ENCODE measurements at regions not wholly inside any gene's neighbourhood (a gene's known extent, or its start where the extent isn't known, plus 50 kb on each side); places are given as distances from the start of the nearest gene placed in this dataset.
"Not testable (repeated sequence)": the region's sequence is repeated elsewhere in the genome, so short reads cannot be mapped to it uniquely, and the experiment has no call there.

DNA sequence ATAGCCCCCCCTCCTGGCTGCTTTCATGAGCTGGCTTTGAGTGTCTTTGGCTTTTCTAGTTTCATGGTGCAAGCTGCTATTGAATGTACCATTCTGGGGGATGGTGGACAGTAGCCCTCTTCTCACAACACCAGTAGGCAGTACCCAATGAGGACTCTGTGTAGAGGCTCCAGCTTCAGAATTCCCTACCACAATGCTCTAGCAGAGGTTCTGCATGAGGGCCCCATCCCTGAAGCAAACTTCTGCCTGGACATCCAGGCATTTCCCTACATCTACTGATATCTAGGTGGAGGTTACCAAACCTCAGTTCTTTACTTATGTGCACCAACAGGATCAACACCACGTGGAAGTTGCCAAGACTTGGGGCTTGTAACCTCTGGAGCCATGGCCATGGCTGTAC is 1742.9 kb downstream of the SI start:
- DNase-seq: no peak

DNA sequence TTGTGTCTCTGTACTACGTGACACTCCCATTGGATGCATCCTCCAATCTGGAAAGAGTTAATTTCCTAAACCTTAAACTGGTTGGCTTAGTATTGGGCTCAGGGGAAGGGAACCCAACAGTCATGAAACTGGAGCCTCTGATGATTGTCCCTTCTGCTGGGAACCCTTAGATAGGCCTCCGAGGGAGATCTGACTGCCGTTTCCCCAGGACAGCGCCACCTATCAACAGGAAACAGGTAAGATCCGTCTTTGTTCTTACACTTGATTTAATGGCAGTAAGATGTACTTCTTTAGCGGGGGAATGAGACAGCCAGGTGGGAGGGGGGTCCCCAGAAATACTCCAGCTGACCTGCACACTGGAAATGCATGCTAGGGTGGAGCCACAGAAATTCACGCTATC is 1749.6 kb downstream of the SI start:
- peak; percentile 47 for DNase-seq

DNA sequence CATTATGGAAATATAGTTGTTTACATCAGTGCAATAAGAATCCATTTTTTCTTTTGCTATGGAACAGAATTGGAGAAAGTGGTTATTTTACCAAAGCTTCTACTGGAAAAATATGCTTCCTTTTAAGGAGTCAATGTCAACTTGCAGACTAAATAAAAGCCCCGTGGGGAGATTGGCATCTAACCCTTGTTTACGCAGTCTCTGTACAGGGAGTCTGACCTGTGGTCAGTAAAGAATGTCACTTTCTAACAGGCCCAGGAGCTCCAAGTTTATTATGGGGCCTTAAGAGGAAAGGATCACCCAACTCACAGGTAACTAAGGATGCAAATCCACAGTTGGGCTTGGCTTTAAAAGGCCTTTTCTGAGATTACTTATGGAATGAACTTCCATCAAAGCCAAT is 1751.2 kb downstream of the SI start:
- DNase-seq: no peak

DNA sequence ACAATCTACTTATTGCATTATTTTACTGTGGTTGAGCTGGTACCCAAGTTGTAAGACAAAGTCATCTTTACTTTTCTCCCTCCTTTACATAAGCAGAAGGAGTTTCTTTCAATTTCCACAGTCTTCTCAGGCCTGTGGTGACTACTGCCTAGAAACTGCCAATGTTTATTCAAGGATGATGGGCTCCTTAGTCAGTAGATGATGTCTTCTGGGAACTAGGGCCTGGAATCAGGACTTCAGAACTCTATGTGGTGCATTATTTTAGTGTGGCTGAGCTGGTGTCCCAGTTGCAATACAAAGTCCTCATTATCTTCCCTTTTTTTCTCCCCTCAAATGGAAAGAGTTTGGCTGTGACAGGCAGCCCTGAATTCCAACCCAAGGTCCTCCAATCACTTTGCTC is 1762.5 kb downstream of the SI start:
- no peak for DNase-seq

DNA sequence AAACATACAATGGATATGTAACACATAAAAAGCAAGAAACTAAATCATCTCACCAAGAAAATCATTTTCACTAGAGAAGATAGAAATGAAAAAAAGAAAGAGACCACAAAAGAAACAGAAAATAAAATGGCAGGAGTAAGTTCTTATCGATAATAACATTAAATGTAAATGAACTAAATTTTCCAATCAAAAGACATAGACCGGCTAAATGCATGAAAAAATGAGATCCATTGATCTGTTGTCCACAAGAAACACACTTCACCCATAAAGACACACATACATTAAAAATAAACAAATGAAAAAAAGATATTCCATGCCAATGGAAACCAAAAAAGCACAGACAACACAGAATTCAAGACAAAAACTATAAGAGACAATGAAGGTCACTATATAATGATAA is 1771.9 kb downstream of the SI start:
- no peak for DNase-seq

DNA sequence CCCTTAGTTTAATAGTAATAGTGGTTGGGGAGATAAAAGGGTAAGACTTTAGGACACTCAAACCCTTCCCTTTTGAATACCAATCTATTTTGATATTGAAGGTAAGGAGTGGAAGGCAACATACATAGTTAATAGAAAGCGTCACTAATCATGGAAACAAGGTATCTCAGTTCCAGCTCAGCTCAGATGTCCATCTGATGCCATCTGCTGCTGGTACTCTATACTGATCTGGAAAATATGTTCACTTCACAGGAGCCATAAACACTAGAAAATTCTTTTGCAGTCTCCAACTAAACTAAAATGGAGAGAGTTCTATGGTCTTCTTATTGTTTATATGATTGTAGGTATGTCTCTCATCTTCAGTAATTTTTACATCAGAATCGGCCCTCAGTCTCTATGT is 1777.1 kb downstream of the OTOL1 start:
- DNase-seq: peak; percentile 15

DNA sequence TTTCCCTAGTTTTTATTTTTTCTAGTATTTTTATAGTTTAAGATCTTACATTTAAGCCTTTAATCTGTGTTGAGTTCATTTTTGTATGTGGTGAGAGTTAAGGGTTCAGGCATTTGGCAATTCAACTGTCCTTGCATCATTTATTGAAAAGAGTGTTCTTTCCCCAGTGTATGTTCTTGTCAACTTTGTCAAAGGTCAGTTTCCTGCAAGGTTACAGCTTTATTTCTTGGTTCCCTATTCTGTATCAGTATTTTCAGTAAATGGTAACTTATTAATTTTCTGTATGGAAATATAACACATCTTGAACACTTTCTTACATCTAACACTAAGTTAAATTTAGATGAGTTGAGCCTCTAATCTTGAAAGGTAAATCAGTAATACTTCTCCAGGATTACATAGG is 1770.1 kb downstream of the OTOL1 start:
- DNase-seq: no peak

DNA sequence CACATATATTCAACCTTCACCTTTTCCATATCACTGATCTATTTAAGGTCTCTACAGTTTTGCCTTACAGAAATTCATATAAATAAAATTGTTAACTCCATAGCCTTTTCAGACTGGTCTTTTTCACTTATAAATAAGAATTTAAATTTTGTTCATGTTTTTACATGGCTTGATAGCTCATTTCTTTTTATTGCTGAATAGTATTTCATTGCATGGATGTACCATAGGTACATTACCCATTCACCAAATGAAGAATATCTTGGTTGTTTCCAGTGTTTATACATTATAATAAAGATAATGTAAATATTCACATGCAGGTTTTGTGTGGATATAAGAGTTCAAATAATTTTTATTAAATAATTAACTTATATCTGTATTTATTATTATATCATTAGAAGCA is 1765.0 kb downstream of the OTOL1 start:
- no peak for DNase-seq

DNA sequence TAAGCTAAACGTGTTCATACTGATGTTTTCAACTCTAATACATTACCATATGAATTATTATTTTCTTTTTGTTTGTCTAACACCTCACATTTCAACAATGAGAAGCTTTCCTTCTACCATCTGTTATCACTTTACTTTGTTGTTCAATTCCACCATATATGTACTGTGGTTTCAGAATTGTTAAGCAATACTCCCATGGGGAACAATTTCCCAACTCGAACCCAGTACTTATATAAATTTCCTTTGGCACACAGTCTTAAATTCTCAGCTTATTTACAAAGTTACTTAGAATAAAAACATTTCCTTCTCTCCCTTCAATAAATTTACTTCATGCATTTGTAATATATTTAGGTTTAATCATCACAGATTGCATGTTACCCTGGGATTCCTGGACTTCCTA is 1764.4 kb downstream of the OTOL1 start:
- no peak for DNase-seq

DNA sequence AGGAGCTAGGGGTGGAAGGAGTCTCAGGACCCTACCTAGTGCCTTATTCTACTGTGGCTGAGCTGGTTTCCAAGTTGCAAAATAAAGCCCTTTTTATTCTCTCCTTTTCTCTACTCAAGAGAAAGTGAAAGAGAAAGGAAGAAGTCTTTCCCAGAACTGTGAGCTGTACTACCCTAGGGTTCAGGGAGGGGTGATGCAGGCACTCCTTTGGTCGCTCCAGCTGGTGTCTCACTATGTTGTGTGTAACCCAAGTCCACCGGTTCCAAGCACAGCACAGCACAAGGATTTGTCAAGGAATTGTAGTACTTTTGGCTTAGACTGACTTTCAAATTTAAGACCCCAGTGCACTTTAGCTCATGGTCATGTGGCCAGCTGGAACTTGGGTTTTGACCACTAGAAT is 1721.7 kb downstream of the OTOL1 start:
- no peak for DNase-seq

DNA sequence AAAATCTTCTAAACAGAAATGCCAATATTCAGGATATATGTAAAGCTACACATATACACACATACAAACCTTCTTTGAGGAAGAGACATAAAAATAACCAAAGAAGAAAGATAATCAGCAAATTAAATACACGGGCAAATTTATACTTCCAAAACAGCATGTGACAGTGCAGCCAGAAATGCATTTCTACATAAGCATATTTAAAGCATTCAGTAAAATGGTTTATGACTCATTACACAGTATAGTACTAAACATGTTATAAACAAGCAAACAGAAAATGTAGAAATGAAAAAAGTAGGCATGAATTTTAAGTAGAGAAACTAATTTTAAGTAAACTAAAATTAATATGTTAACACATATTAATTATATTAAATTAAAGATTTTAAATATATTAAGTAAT is 1717.2 kb downstream of the OTOL1 start:
- no peak for DNase-seq

DNA sequence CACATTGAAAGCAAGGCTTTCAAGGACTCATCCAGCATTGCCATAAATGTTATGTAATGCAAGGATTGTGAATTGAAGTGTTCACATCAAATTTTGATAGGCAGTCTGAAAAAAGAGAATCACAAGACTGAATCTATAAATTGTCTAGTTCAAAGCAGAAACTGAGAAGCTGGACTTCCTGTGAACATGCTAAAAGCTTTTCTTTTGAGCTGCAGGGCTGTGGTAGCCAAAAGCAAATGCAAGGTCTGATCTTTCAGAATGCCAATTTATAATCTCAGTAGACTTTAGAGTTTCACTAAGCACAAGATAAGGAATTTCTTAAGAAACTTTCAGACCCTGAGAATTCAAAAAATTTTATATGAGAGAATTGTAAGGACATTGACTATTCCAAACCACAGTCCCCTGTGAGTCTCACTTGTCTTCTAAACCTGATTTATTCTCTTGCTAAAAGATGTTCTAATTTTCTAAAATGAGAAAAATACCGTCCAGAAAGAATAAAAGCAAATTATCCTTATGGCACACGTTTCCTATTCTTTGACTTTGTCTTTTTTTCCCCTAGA is 1700.3 kb downstream of the OTOL1 start:
- DNase-seq: no peak

DNA sequence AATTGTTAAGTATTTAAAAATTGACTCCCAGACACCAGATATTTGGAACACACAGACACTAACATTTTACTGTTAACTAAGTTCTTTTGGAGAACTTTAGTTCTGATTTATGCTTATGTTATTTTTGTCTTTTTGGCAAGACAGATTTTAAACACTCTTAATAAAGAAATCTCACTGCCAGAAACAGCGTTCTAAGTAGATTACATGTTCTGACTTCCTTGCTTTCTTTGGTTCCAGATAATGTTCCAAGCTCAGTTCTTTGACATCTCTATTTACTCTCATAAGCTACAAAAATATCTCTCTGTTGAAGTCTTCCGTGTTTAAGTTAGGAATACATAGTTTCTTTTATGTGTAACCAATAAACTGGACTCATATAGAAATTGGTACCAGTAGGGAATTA is 1699.6 kb downstream of the OTOL1 start:
- no peak for DNase-seq

DNA sequence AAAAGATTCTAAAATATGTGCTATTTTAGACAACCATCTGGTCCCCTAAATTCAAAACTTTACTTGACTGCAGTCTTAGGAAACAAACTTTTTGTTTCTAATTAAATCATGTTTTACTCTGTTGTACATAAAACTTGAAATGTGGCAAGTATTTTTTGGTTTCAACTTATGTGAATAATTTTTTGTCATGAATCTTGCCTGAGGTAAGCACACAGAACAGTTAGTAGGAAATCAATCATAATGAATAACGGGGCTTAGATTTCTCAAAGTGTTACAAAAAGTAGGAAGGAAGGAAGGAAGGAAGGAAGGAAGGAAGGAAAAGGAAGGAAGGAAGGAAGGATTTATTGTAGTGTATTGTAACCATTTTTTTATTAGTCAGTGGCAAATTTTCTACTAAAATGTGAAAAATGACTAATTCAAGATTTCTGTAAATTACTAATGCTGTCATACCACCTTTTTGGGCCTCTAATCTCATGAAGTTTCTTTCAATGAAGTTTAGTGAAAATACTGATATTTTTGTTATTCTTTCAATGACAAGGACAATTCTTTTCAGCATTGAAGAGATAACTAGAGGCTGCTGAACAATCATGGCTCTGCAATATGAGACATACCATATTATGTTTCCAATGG is 1689.2 kb downstream of the OTOL1 start:
- DNase-seq: no peak

DNA sequence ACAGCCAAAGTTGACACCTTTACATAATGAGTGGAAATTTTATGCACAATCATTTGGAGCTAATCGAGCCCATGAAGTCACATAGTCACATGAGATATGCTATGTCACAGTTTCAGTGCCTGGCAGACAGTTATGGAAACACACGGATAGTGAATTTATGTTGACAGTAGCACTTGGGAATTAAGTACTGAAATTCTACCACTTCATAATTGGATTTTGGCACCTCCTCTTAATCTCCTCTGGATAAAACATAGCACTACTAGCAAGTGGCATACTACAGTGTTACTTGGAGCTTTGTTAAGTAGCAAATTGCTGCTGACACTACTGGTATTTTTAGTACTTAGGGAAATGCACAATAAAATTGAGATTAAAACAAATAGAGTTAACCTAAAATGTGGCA is 1679.4 kb downstream of the OTOL1 start:
- DNase-seq: peak; percentile 85

DNA sequence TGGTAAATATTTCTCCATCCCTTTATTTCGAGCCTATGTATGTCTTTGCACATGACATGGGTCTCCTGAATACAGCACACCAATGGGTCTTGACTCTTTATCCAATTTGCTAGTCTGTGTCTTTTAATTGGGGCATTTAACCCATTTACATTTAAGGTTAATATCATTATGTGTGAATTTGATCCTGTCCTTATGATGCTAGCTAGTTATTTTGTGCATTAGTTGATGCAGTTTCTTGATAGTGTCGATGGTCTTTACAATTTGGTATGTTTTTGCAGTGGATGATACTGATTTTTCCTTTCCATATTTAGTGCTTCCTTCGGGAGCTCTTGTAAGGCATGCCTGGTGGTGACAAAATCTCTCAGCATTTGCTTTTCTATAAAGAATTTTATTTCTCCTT is 1675.9 kb downstream of the OTOL1 start:
- not testable (repeated sequence) for DNase-seq

DNA sequence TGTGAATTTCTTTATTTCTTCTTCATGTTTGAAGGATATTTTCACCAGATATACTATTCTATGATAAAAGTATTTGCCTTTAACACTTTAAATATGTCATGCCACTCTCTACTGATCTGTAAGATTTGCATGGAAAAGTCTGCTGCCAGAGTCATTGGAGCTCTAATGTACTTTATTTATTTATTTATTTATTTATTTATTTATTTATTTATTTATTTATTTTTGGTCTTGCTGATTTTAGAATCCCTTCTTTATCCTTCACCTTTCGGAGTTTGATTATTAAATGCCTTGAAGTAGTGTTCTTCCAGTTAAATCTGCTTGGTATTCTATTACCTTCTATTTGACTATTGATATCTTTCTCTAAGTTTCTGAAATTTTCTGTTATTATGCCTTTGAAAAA is 1669.6 kb downstream of the OTOL1 start:
- DNase-seq: no peak

DNA sequence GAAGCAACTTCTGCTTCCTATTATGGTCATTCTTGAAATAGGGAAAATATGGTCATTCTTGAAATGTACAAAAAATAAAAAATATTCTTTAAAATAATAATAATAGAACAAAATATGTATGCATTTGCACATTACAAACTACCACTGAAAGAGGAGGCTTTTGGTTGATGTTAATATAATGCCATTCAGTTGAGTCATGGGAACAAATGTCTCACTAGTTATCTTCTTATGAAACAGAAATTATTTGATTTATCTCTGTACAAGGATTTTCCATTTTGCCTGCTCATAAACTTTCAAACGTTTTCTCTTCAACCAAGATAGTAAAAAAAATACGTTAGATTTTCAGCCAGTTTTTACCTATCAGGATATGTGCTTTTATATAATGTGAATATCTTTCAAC is 1662.7 kb downstream of the OTOL1 start:
- DNase-seq: no peak

DNA sequence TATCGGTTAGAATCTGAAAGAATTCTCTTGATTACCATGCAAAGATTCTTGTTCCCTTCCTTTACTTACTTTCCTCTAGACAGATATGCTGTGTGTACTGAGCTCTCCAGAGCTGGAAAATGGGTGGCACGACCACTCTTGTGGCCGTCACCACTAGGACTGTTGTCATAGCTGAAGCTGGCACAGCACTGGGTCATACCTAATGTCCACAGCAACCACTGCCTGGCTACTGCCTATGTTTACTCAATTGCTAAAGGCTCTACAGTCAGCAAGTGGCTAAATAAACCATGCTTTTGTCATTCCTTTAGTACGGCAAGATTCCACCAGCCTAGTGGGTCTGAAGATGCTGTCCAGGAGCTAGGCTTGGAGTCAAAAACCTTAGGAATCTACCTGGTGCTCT is 1643.0 kb downstream of the OTOL1 start:
- no peak for DNase-seq

DNA sequence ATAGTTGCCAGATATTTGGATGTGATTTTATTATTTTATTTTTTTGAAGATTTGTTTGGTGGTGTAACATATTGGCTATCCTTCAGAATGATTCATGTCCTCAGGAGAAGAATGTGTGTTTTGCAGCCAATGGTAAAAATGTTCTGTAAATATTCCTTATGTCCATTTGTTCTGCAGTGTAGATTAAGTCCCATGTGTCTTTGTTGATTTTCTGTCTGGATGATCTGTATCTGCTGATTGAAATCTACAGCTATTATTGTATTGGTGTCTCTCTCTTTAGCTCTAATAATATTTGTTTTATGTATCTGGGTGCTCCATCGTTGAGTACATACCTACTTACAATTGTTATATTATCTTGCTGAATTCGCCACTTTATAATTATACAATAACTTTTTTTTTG is 1641.7 kb downstream of the OTOL1 start:
- no peak for DNase-seq

DNA sequence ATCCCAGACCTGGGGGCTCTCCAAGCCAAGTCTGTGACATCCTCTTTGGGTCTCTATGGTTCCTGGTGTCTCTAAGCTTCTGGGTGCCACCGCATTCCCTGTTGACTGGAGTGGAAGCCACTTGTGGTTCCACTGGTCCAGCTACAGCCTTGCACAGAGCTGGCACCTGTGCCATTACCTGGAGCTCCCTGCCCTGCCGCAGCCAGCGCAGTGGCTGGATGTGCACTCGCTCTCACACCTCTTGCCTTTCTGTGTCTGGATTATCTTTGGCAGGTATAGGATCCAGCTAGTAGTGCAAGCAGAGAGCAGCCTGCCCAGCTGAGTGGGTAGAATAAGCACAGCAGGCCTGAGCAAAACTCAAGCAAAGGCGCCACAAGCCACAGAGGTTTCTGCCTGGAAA is 1635.5 kb downstream of the OTOL1 start:
- DNase-seq: no peak

DNA sequence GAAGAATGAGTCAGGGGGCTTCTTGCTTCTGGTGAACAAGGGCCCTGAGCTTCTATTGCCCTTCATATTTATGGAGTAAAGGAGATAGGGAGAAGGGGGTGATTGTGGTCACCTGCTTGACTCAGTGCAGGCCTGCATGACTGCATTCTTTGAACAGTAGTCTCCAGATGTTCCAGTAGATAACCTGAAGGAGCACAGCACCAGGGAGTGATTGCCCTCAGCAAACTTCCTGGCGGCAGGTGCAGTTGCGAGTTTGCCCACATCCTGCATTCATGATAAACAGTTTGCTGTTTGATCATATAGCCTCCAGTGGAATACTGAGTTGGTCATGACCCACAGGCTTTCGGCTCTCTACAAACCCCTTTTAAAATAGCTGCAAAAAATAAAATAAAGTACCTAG is 1632.7 kb downstream of the OTOL1 start:
- DNase-seq: no peak

DNA sequence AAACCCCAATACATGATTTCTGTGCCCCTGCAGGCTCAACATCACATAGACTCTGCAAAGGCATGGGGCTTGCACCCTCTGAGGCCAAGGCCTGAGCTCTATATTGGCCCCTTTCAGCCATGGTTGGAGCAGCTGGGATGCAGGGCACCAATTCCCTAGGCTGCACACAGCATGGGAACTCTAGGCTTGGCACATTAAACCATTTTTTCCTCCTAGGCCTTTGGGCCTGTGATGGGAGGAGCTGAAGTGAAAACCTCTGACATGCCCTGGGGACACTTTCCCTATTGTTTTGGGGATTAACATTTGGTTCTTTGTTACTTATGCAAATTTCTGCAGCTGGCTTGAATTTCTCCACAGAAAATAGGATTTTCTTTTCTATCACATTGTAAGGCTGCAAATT is 1629.5 kb downstream of the OTOL1 start:
- DNase-seq: no peak

All from NCI-H82 (cell line).